ENCODE measurements at regions not wholly inside any gene's neighbourhood (a gene's known extent, or its start where the extent isn't known, plus 50 kb on each side); places are given as distances from the start of the nearest gene placed in this dataset.
A peak's percentile ranks its signal among the peaks of the same experiment; 100 is the strongest.
"Not testable (repeated sequence)": the region's sequence is repeated elsewhere in the genome, so short reads cannot be mapped to it uniquely, and the experiment has no call there.

- TF ChIP-seq ARNT (IDR thresholded peaks at IDR 0.05) (no peak), BHLHE40 (IDR thresholded peaks at IDR 0.05; ENCODE audit: borderline replicate concordance) (no peak), SUZ12 (IDR thresholded peaks at IDR 0.05) (no peak), CTBP1 (IDR thresholded peaks at IDR 0.05; ENCODE audit: borderline replicate concordance) (no peak), HDGF (IDR thresholded peaks at IDR 0.05; ENCODE audit: borderline replicate concordance) (no peak), PKNOX1 (IDR thresholded peaks at IDR 0.05) (no peak), L3MBTL2 (conservative IDR thresholded peaks at IDR 0.05) (no peak), LEF1 (IDR thresholded peaks at IDR 0.05; ENCODE audit: borderline replicate concordance) (no peak), NFRKB (IDR thresholded peaks at IDR 0.05) (no peak), FOXA1 (IDR thresholded peaks at IDR 0.05) (no peak), FOXK2 (IDR thresholded peaks at IDR 0.05) (no peak), ELF4 (IDR thresholded peaks at IDR 0.05) (no peak), FOXM1 (IDR thresholded peaks at IDR 0.05; ENCODE audit: borderline replicate concordance) (no peak)
- CTCF ChIA-PET, result no interaction called here
- no peak for DNase-seq (ENCODE audit: extremely low spot score)
- POLR2A ChIA-PET, result no interaction called here
Measured at GRCh38 chr2:21369787-21370186, 246.0 kb downstream of the TDRD15 start.

GRCh38 chr2:21371499-21372003 is 247.8 kb downstream of the TDRD15 start:
- CTCF ChIA-PET, result no interaction called here
- POLR2A ChIA-PET, result no interaction called here
- no peak for DNase-seq (ENCODE audit: extremely low spot score)
- TF ChIP-seq NFRKB (IDR thresholded peaks at IDR 0.05) (no peak), ARNT (IDR thresholded peaks at IDR 0.05) (no peak), CTBP1 (IDR thresholded peaks at IDR 0.05; ENCODE audit: borderline replicate concordance) (no peak), L3MBTL2 (conservative IDR thresholded peaks at IDR 0.05) (no peak), LEF1 (IDR thresholded peaks at IDR 0.05; ENCODE audit: borderline replicate concordance) (no peak), PKNOX1 (IDR thresholded peaks at IDR 0.05) (no peak), BHLHE40 (IDR thresholded peaks at IDR 0.05; ENCODE audit: borderline replicate concordance) (no peak)

GRCh38 chr2:21372654-21373053 is 248.9 kb downstream of the TDRD15 start:
- ChIA-PET CTCF (interaction anchor here (0.6 kb wide), 1 partner anchor 1768 kb away, joined by 4 read pairs; no protein-coding TSS in a partner anchor), POLR2A (no interaction called here)
- DNase-seq (ENCODE audit: extremely low spot score), result peak; percentile 28
- TF ChIP-seq HDGF (IDR thresholded peaks at IDR 0.05; ENCODE audit: borderline replicate concordance) (no peak), NFRKB (IDR thresholded peaks at IDR 0.05) (no peak), L3MBTL2 (conservative IDR thresholded peaks at IDR 0.05) (no peak), ELF4 (IDR thresholded peaks at IDR 0.05) (no peak), ARNT (IDR thresholded peaks at IDR 0.05) (no peak)

GRCh38 chr2:21376864-21377263 is 253.1 kb downstream of the TDRD15 start:
- CTCF ChIA-PET, result no interaction called here
- DNase-seq (ENCODE audit: extremely low spot score), result no peak
- POLR2A ChIA-PET, result no interaction called here
- no peak for TF ChIP-seq FOXM1 (IDR thresholded peaks at IDR 0.05; ENCODE audit: borderline replicate concordance)

GRCh38 chr2:21379140-21379539 is 255.4 kb downstream of the TDRD15 start:
- no peak for TF ChIP-seq PKNOX1 (IDR thresholded peaks at IDR 0.05)
- TF ChIP-seq LEF1 (IDR thresholded peaks at IDR 0.05; ENCODE audit: borderline replicate concordance), result no peak
- no peak for TF ChIP-seq ARNT (IDR thresholded peaks at IDR 0.05)
- TF ChIP-seq NFRKB (IDR thresholded peaks at IDR 0.05), result no peak
- no peak for TF ChIP-seq FOXA1 (IDR thresholded peaks at IDR 0.05)
- no peak for TF ChIP-seq CTBP1 (IDR thresholded peaks at IDR 0.05; ENCODE audit: borderline replicate concordance)
- CTCF ChIA-PET, result no interaction called here
- POLR2A ChIA-PET, result no interaction called here
- no peak for DNase-seq (ENCODE audit: extremely low spot score)

GRCh38 chr2:21379668-21380067 is 255.9 kb downstream of the TDRD15 start:
- CTCF ChIA-PET, POLR2A ChIA-PET: not testable (repeated sequence)

GRCh38 chr2:21381421-21381820 is 257.7 kb downstream of the TDRD15 start:
- no peak for DNase-seq (ENCODE audit: extremely low spot score)
- POLR2A ChIA-PET, result no interaction called here
- no peak for TF ChIP-seq SUZ12 (IDR thresholded peaks at IDR 0.05)
- TF ChIP-seq FOXK2 (IDR thresholded peaks at IDR 0.05), result no peak
- no peak for TF ChIP-seq PKNOX1 (IDR thresholded peaks at IDR 0.05)
- no peak for TF ChIP-seq BHLHE40 (IDR thresholded peaks at IDR 0.05; ENCODE audit: borderline replicate concordance)
- no peak for TF ChIP-seq ELF4 (IDR thresholded peaks at IDR 0.05)
- TF ChIP-seq LEF1 (IDR thresholded peaks at IDR 0.05; ENCODE audit: borderline replicate concordance), result no peak
- TF ChIP-seq NFRKB (IDR thresholded peaks at IDR 0.05), result no peak
- no peak for TF ChIP-seq HDGF (IDR thresholded peaks at IDR 0.05; ENCODE audit: borderline replicate concordance)
- no peak for TF ChIP-seq L3MBTL2 (conservative IDR thresholded peaks at IDR 0.05)
- TF ChIP-seq CTBP1 (IDR thresholded peaks at IDR 0.05; ENCODE audit: borderline replicate concordance), result no peak
- CTCF ChIA-PET, result interaction anchor here (0.5 kb wide), 1 partner anchor 957 kb away, joined by 6 read pairs; no protein-coding TSS in a partner anchor

More at GRCh38 chr2:21379668-21380067, 255.9 kb downstream of the TDRD15 start:
- DNase-seq (ENCODE audit: extremely low spot score), result not testable (repeated sequence)
